ENCODE measurements at regions not wholly inside any gene's neighbourhood (a gene's known extent, or its start where the extent isn't known, plus 50 kb on each side); places are given as distances from the start of the nearest gene placed in this dataset.

DNA sequence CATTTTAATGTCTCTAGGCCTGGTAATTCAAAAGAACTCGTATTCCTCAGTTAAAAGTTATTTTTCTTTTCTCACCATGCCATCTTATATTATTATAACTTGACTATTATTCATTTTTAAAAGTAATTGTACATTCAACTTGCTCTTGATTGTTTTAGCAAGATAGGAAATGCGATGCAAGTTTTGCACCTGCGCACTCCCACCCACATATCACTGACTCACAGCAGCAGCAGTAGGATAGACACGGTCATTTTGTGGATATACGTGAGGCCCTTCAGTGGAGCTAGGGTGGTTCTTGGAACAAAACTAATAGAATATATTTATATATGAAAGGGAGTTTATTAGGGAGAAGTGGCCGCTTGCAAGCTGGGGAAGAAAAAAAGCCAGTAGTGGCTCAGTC lies 95.5 kb upstream of the UBE3A start:
- TF ChIP-seq CTCF (IDR thresholded peaks at IDR 0.05) = no peak
- TF ChIP-seq POLR2A (IDR thresholded peaks at IDR 0.05) = no peak

All from body of pancreas (tissue), 4 donors.